ENCODE measurements at regions not wholly inside any gene's neighbourhood (a gene's known extent, or its start where the extent isn't known, plus 50 kb on each side); places are given as distances from the start of the nearest gene placed in this dataset.

GRCh38 chr12:41804026-41804425, 340.6 kb downstream of the GXYLT1 start:
- no peaks in the 10 kb centered on the region for H3K27me3 ChIP-seq
- H3K4me1 ChIP-seq = no peaks in the 10 kb centered on the region
- no peak for TF ChIP-seq CTCF (IDR thresholded peaks at IDR 0.05; ENCODE audit: low read depth, low read length)
- no peak for DNase-seq
- H3K4me3 ChIP-seq (ENCODE audit: low read depth, low read length) = no peak overlapping the region
- H3K9me3 ChIP-seq = no peaks in the 10 kb centered on the region
- H3K36me3 ChIP-seq = no peaks in the 10 kb centered on the region

DNA sequence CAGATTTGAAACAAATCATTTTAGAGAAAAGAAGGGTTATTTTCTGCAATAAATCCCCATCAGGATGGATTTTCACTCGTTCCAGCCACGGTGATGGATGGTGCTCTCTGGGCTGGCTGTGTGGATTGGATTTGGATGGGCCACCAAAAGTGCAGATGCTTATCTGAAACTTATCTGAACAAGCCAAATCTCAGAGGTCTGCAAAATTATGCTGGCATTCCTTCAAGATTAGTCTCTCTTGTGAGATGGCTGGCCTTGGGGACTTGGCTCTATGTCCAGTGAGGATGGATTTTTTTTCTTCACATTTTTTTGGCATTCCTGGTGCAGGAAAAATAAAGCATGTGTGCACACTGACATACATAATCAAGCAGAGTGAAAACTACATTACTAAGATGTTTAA, 341.9 kb downstream of the GXYLT1 start:
- Histone ChIP-seq H3K27me3 (no peaks in the 10 kb centered on the region), H3K9me3 (no peaks in the 10 kb centered on the region), H3K36me3 (no peaks in the 10 kb centered on the region), H3K4me3 (ENCODE audit: low read depth, low read length) (no peak overlapping the region), H3K4me1 (no peaks in the 10 kb centered on the region)
- TF ChIP-seq CTCF (IDR thresholded peaks at IDR 0.05; ENCODE audit: low read depth, low read length) = no peak
- no peak for DNase-seq

- H3K9me3 ChIP-seq = no peaks in the 10 kb centered on the region
- no peaks in the 10 kb centered on the region for H3K4me1 ChIP-seq
- no peak for TF ChIP-seq CTCF (IDR thresholded peaks at IDR 0.05; ENCODE audit: low read depth, low read length)
- no peak for DNase-seq
- H3K36me3 ChIP-seq = no peaks in the 10 kb centered on the region
- no peaks in the 10 kb centered on the region for H3K27me3 ChIP-seq
- no peak overlapping the region for H3K4me3 ChIP-seq (ENCODE audit: low read depth, low read length)
Measured at GRCh38 chr12:41801261-41801660, 343.4 kb downstream of the GXYLT1 start.

- Histone ChIP-seq H3K9me3 (no peaks in the 10 kb centered on the region), H3K4me1 (no peaks in the 10 kb centered on the region), H3K4me3 (ENCODE audit: low read depth, low read length) (no peak overlapping the region), H3K36me3 (no peaks in the 10 kb centered on the region), H3K27me3 (no peaks in the 10 kb centered on the region)
- no peak for DNase-seq
- no peak for TF ChIP-seq CTCF (IDR thresholded peaks at IDR 0.05; ENCODE audit: low read depth, low read length)
Measured at GRCh38 chr12:41799671-41800070, 345.0 kb downstream of the GXYLT1 start.

DNA sequence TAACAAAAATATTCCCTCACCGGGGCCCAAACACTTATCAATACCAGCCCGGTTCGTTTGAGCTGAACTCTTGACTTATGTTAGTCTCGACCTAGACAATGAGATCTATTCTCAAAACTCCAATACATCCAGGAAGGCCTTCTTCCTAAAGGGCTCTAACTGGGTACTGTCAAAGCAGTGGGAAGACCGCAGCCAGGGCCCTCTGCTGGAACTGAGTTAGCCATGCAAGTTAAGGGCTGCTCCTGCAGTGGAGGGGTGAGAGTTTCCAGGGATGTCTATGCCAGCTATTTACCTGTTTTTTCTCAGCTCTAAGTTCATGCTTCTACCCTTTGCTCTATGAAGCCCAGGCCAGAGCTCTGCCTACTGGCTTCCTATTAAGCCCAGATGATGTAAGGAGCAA, 348.8 kb downstream of the GXYLT1 start:
- no peaks in the 10 kb centered on the region for H3K9me3 ChIP-seq
- no peaks in the 10 kb centered on the region for H3K36me3 ChIP-seq
- H3K4me3 ChIP-seq (ENCODE audit: low read depth, low read length) = no peak overlapping the region
- TF ChIP-seq CTCF (IDR thresholded peaks at IDR 0.05; ENCODE audit: low read depth, low read length) = peak; percentile 15; the same call in 1 of the 2 replicates
- no peaks in the 10 kb centered on the region for H3K27me3 ChIP-seq
- H3K4me1 ChIP-seq = no peaks in the 10 kb centered on the region
- no peak for DNase-seq

GRCh38 chr12:41795051-41795600, 349.5 kb downstream of the GXYLT1 start:
- H3K4me3 ChIP-seq (ENCODE audit: low read depth, low read length) = no peak overlapping the region
- no peaks in the 10 kb centered on the region for H3K9me3 ChIP-seq
- H3K27me3 ChIP-seq = no peaks in the 10 kb centered on the region
- no peaks in the 10 kb centered on the region for H3K4me1 ChIP-seq
- no peak for DNase-seq
- H3K36me3 ChIP-seq = no peaks in the 10 kb centered on the region
- no peak for TF ChIP-seq CTCF (IDR thresholded peaks at IDR 0.05; ENCODE audit: low read depth, low read length)

Data from BE2C (cell line).